PFSK-1 (cell line): ENCODE measurements at regions not wholly inside any gene's neighbourhood (a gene's known extent, or its start where the extent isn't known, plus 50 kb on each side); places are given as distances from the start of the nearest gene placed in this dataset.

Experiments used
- POLR2AphosphoS5 ChIP-seq: IDR thresholded peaks from 2 replicates; pipeline ENCODE4 v1.6.1; 2012; ENCODE audit warnings: low read depth, mild to moderate bottlenecking, control low read depth, low read length, moderate library complexity
- SIN3A ChIP-seq: IDR thresholded peaks from 2 replicates; pipeline ENCODE4 v1.6.1; 2012; ENCODE audit warnings: mild to moderate bottlenecking, low read length, moderate library complexity, borderline replicate concordance; ENCODE audit not compliant: insufficient read depth

DNA sequence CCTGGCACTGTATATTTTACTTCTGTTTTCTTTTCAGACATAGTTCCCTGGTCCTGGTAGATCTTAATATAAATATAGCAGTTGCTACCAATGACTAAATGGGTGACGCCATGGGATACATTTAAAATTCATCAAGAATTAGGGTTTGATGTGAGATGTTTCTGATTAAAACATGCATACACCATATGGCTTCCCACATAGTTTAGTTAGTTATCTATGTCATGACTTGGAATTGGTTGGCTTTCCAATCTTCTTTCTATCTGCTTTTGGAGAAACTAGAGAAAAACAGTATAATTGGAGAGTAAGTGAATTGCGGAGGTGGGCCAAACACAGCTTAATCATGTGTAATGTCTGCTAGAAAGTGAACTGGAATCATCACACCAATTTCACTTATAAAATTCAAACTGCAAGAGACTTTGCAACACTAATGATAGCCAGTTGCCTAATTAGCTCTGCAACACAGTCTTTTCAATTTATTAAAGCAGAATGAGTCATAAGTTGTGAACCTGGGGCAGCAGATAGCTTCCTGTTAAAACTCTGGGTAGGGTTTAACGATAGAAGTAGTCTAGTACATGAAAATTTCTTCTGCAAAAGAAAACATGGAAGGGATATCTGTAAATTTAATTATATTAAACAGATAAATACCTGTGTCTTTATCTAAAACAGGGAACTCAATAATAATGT, 295.2 kb downstream of the SLC16A7 start:
- TF ChIP-seq SIN3A (no peak), POLR2AphosphoS5 (no peak)
